ENCODE measurements at regions not wholly inside any gene's neighbourhood (a gene's known extent, or its start where the extent isn't known, plus 50 kb on each side); places are given as distances from the start of the nearest gene placed in this dataset.
"Not testable (repeated sequence)": the region's sequence is repeated elsewhere in the genome, so short reads cannot be mapped to it uniquely, and the experiment has no call there.

DNA sequence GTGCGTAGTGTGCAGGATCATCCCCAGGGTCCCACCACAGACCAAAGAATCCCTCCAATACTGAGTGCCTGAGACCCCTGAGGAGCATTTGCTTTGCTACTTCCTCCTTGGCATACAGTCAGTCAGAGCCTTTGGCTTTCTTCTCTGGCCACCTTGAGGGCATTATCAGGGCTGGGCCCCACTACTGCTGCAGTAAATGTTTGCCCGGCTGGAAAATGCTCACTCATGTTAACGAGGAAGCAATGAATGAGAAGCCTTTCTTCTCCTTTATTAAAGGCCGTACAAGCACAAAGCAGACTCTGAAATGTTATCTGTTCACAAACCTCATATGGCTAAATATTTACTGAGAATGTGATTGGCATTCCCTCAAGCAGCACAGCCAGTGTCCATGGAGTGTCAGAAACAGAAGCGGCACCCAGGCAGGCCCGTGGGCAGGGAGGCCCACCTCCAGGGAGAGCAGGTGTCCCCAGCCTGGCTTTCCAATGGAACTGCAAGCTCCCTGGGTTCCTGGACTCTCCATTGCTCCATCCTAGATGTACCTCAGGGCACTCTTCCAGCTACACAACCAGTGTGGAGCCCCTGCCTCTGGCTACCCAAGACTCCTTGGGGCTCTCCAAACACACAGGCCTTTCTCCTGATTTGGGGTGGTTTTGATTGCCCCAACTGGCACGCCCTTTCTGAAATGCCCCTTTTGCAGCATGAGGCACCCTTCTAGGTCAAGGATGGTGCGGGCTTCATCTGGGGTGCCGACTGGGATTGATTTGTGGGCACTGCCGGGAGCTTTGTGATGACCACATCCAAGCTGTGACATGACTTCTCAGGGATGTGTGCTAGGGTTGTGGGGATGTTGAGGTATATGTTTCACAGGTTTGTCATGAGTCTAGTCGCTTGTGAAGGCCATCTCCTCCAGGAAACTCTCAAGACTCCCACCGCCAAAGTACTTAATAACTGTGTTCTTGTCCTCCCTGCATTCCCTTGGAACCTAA, 195.6 kb downstream of the FAM43A start:
- no peak for ATAC-seq (ENCODE audit: insufficient number of reproducible peaks, low FRiP score, low read depth)
- TF ChIP-seq, protein P1, sequence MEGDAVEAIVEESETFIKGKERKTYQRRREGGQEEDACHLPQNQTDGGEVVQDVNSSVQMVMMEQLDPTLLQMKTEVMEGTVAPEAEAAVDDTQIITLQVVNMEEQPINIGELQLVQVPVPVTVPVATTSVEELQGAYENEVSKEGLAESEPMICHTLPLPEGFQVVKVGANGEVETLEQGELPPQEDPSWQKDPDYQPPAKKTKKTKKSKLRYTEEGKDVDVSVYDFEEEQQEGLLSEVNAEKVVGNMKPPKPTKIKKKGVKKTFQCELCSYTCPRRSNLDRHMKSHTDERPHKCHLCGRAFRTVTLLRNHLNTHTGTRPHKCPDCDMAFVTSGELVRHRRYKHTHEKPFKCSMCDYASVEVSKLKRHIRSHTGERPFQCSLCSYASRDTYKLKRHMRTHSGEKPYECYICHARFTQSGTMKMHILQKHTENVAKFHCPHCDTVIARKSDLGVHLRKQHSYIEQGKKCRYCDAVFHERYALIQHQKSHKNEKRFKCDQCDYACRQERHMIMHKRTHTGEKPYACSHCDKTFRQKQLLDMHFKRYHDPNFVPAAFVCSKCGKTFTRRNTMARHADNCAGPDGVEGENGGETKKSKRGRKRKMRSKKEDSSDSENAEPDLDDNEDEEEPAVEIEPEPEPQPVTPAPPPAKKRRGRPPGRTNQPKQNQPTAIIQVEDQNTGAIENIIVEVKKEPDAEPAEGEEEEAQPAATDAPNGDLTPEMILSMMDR (IDR thresholded peaks at IDR 0.05), result no peak
- Histone ChIP-seq H3K27me3 (replicated peaks; ENCODE audit: insufficient read depth) (no peaks in the 10 kb centered on the region), H3K9me3 (peaks cover 9% of the 10 kb centered on the region), H3K4me3 (no peak overlapping the region), H3K36me3 (no peaks in the 10 kb centered on the region), H3K27ac (peak overlapping the region; percentile 56 to 57), H3K4me1 (ENCODE audit: control insufficient read depth in 1 of 2, low read depth in 2 of 2) (peaks cover 25 to 41% of the 10 kb centered on the region in 2 donors)
- DNase-seq (ENCODE audit: low spot score), result no peak

- Histone ChIP-seq H3K4me3 (no peak overlapping the region), H3K27ac (no peak overlapping the region), H3K27me3 (replicated peaks; ENCODE audit: insufficient read depth) (no peaks in the 10 kb centered on the region), H3K4me1 (ENCODE audit: control insufficient read depth in 1 of 2, low read depth in 2 of 2) (peaks cover 10 to 17% of the 10 kb centered on the region in 2 donors), H3K36me3 (no peaks in the 10 kb centered on the region), H3K9me3 (peaks cover 9% of the 10 kb centered on the region)
- DNase-seq (ENCODE audit: low spot score), result no peak
- ATAC-seq (ENCODE audit: insufficient number of reproducible peaks, low FRiP score, low read depth), result no peak
- TF ChIP-seq, protein P1 (IDR thresholded peaks at IDR 0.05), result no peak
Observed at GRCh38 chr3:194884649-194885315, 199.1 kb downstream of the FAM43A start.

DNA sequence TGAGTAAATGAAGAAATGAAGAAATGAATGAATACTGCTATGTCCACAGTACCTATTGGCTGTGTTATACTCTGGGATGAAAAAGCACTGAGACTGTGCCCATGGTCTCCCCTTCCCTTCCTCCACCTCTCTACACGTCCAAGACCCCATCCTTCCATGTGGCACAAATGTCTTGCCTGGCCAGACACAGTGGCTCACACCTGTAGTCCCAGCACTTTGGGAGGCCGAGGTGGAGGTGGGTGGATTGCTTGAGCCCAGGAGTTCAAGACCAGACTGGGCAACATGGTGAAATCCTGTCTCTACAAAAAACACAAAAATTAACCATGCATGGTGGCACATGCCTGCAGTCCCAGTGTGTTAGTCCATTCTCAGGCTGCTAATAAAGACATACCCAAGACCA, 200.1 kb downstream of the FAM43A start:
- Histone ChIP-seq H3K27ac (no peak overlapping the region), H3K36me3 (no peaks in the 10 kb centered on the region), H3K4me1 (ENCODE audit: control insufficient read depth in 1 of 2, low read depth in 2 of 2) (peaks cover 0 to 7% of the 10 kb centered on the region in 2 donors), H3K9me3 (peaks cover 9% of the 10 kb centered on the region), H3K27me3 (replicated peaks; ENCODE audit: insufficient read depth) (no peaks in the 10 kb centered on the region), H3K4me3 (no peak overlapping the region)
- ATAC-seq (ENCODE audit: insufficient number of reproducible peaks, low FRiP score, low read depth) (no peak), DNase-seq (ENCODE audit: low spot score) (no peak)
- TF ChIP-seq, protein P1 (IDR thresholded peaks at IDR 0.05), result no peak

GRCh38 chr3:194886836-194887235, 201.2 kb downstream of the FAM43A start:
- peaks cover 9% of the 10 kb centered on the region for H3K9me3 ChIP-seq
- H3K36me3 ChIP-seq, result no peaks in the 10 kb centered on the region
- ATAC-seq (ENCODE audit: insufficient number of reproducible peaks, low FRiP score, low read depth) (no peak), DNase-seq (ENCODE audit: low spot score) (no peak)
- no peaks in the 10 kb centered on the region for H3K27me3 ChIP-seq (replicated peaks; ENCODE audit: insufficient read depth)
- TF ChIP-seq, protein P1 (IDR thresholded peaks at IDR 0.05), result no peak
- H3K4me3 ChIP-seq, result no peak overlapping the region
- H3K4me1 ChIP-seq (ENCODE audit: control insufficient read depth in 1 of 2, low read depth in 2 of 2), result no peaks in the 10 kb centered on the region
- no peak overlapping the region for H3K27ac ChIP-seq

- not testable (repeated sequence) for H3K4me3 ChIP-seq; ATAC-seq (ENCODE audit: insufficient number of reproducible peaks, low FRiP score, low read depth); DNase-seq (ENCODE audit: low spot score); H3K36me3 ChIP-seq; H3K27me3 ChIP-seq (replicated peaks; ENCODE audit: insufficient read depth); H3K4me1 ChIP-seq (ENCODE audit: control insufficient read depth in 1 of 2, low read depth in 2 of 2); H3K9me3 ChIP-seq; H3K27ac ChIP-seq
Observed at GRCh38 chr3:194888062-194888461, 202.4 kb downstream of the FAM43A start.

Measured in thoracic aorta (tissue), 2 donors.